ENCODE measurements at regions not wholly inside any gene's neighbourhood (a gene's known extent, or its start where the extent isn't known, plus 50 kb on each side); places are given as distances from the start of the nearest gene placed in this dataset.

DNA sequence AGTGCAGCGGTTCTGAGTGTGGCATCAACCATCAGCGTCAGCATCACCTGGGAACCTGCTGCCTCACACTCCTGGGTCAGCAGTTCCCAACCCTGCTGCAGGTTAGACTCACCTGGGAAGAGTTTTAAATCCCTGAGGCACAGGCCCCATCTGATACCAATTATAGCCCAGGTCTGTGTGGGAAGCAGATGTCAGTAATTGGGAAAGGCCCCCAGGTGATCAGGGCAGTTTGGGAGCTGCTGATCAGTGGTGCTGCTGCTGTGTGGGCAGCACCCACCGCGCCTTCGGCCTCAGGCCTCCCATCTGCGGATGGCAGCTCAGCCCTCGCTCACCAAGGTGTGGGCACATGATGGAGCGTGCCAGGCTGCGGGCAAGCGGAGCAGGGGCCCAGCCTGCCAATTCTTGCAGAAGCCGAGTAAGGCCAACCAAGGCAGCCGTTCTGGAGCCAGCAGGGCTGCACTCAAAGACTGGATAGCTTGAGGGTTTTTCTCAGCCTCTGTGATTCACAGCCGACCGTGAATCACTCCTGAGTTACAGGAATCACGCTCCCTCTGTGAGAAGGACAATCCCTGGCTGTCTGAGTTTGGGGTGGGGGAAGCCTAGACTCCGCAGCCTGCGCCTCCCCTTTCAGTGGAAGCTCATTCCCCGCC, 155.6 kb upstream of the SFSWAP start:
- TF ChIP-seq, protein P1, sequence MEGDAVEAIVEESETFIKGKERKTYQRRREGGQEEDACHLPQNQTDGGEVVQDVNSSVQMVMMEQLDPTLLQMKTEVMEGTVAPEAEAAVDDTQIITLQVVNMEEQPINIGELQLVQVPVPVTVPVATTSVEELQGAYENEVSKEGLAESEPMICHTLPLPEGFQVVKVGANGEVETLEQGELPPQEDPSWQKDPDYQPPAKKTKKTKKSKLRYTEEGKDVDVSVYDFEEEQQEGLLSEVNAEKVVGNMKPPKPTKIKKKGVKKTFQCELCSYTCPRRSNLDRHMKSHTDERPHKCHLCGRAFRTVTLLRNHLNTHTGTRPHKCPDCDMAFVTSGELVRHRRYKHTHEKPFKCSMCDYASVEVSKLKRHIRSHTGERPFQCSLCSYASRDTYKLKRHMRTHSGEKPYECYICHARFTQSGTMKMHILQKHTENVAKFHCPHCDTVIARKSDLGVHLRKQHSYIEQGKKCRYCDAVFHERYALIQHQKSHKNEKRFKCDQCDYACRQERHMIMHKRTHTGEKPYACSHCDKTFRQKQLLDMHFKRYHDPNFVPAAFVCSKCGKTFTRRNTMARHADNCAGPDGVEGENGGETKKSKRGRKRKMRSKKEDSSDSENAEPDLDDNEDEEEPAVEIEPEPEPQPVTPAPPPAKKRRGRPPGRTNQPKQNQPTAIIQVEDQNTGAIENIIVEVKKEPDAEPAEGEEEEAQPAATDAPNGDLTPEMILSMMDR (IDR thresholded peaks at IDR 0.05 in 4 of 5, conservative IDR thresholded peaks at IDR 0.05 in 1 of 5), result no peak
- TF ChIP-seq POLR2A (IDR thresholded peaks at IDR 0.05), result no peak

Measured in gastrocnemius medialis (tissue), 4 donors.